NCI-H446 (cell line): ENCODE measurements at regions not wholly inside any gene's neighbourhood (a gene's known extent, or its start where the extent isn't known, plus 50 kb on each side); places are given as distances from the start of the nearest gene placed in this dataset.
"Not testable (repeated sequence)": the region's sequence is repeated elsewhere in the genome, so short reads cannot be mapped to it uniquely, and the experiment has no call there.

ENCODE experiments used
- DNase-seq, 2 experiments: peaks; one replicate each; lab custom pipeline; 2025; lab: John Stamatoyannopoulos, UW

GRCh38 chrX:42157923-42158322, 234.6 kb upstream of the CASK start:
- DNase-seq: not testable (repeated sequence)

- no peak for DNase-seq
Observed at GRCh38 chrX:42151808-42152207, 228.5 kb upstream of the CASK start.

- no peak for DNase-seq
Observed at GRCh38 chrX:42149765-42150164, 226.4 kb upstream of the CASK start.

- no peak for DNase-seq
Observed at GRCh38 chrX:42149281-42149680, 225.9 kb upstream of the CASK start.

GRCh38 chrX:42143866-42144592, 220.7 kb upstream of the CASK start:
- no peak for DNase-seq

GRCh38 chrX:42140320-42140719, 217.0 kb upstream of the CASK start:
- no peak for DNase-seq

GRCh38 chrX:42135583-42136228, 212.4 kb upstream of the CASK start:
- DNase-seq: peak in 1 of 2 experiments; percentile 13

- no peak for DNase-seq
Observed at GRCh38 chrX:42131856-42132255, 208.5 kb upstream of the CASK start.

GRCh38 chrX:42129022-42129940, 205.9 kb upstream of the CASK start:
- DNase-seq: no peak

- DNase-seq: peak in 1 of 2 experiments; percentile 44
Observed at GRCh38 chrX:42128587-42128986, 205.2 kb upstream of the CASK start.

GRCh38 chrX:42128020-42128419, 204.7 kb upstream of the CASK start:
- DNase-seq: no peak

GRCh38 chrX:42127563-42127962, 204.2 kb upstream of the CASK start:
- DNase-seq: peak in 1 of 2 experiments; percentile 7

- DNase-seq: no peak
Observed at GRCh38 chrX:42123369-42123768, 200.0 kb upstream of the CASK start.

GRCh38 chrX:42119076-42119475, 195.7 kb upstream of the CASK start:
- DNase-seq: peak; percentile 68 to 87

GRCh38 chrX:42117318-42117717, 194.0 kb upstream of the CASK start:
- no peak for DNase-seq

- no peak for DNase-seq
Observed at GRCh38 chrX:42109428-42109827, 186.1 kb upstream of the CASK start.

- no peak for DNase-seq
Observed at GRCh38 chrX:42107495-42108488, 184.4 kb upstream of the CASK start.

- DNase-seq: no peak
Observed at GRCh38 chrX:42106556-42106955, 183.2 kb upstream of the CASK start.

- peak in 1 of 2 experiments; percentile 31 for DNase-seq
Observed at GRCh38 chrX:42102586-42103282, 179.4 kb upstream of the CASK start.

GRCh38 chrX:42098900-42099299, 175.5 kb upstream of the CASK start:
- no peak for DNase-seq

- DNase-seq: no peak
Observed at GRCh38 chrX:42097486-42097885, 174.1 kb upstream of the CASK start.
